ENCODE measurements at regions not wholly inside any gene's neighbourhood (a gene's known extent, or its start where the extent isn't known, plus 50 kb on each side); places are given as distances from the start of the nearest gene placed in this dataset.
A peak's percentile ranks its signal among the peaks of the same experiment; 100 is the strongest.

GRCh38 chr15:85955501-85956391 lies 123.9 kb upstream of the AGBL1 start:
- no peak for TF ChIP-seq MYC (IDR thresholded peaks at IDR 0.05; ENCODE audit: low read depth, low read length)
- no peak for TF ChIP-seq MAX (IDR thresholded peaks at IDR 0.05; ENCODE audit: low read depth, low read length)
- no peak for TF ChIP-seq CTCF (IDR thresholded peaks at IDR 0.05; ENCODE audit: low read depth, low read length)
- TF ChIP-seq POLR2A (IDR thresholded peaks at IDR 0.05; ENCODE audit: extremely low read depth, insufficient read length): no peak
- no peak overlapping the region for H3K4me3 ChIP-seq (ENCODE audit: low read depth, low read length)
- DNase-seq (ENCODE audit: low read depth): no peak

GRCh38 chr15:85956532-85957275 lies 123.0 kb upstream of the AGBL1 start:
- H3K4me3 ChIP-seq (ENCODE audit: low read depth, low read length): no peak overlapping the region
- DNase-seq (ENCODE audit: low read depth): peak; percentile 68
- no peak for TF ChIP-seq MAX (IDR thresholded peaks at IDR 0.05; ENCODE audit: low read depth, low read length)
- TF ChIP-seq POLR2A (IDR thresholded peaks at IDR 0.05; ENCODE audit: extremely low read depth, insufficient read length): no peak

- DNase-seq (ENCODE audit: low read depth): no peak
- no peak overlapping the region for H3K4me3 ChIP-seq (ENCODE audit: low read depth, low read length)
- TF ChIP-seq MYC (IDR thresholded peaks at IDR 0.05; ENCODE audit: low read depth, low read length): no peak
- no peak for TF ChIP-seq CTCF (IDR thresholded peaks at IDR 0.05; ENCODE audit: low read depth, low read length)
- TF ChIP-seq MAX (IDR thresholded peaks at IDR 0.05; ENCODE audit: low read depth, low read length): no peak
- no peak for TF ChIP-seq POLR2A (IDR thresholded peaks at IDR 0.05; ENCODE audit: extremely low read depth, insufficient read length)
Observed at GRCh38 chr15:85959611-85960010, 120.1 kb upstream of the AGBL1 start.

GRCh38 chr15:85960381-85960780 lies 119.3 kb upstream of the AGBL1 start:
- no peak overlapping the region for H3K4me3 ChIP-seq (ENCODE audit: low read depth, low read length)
- TF ChIP-seq MYC (IDR thresholded peaks at IDR 0.05; ENCODE audit: low read depth, low read length) (no peak), CTCF (IDR thresholded peaks at IDR 0.05; ENCODE audit: low read depth, low read length) (no peak), MAX (IDR thresholded peaks at IDR 0.05; ENCODE audit: low read depth, low read length) (no peak), POLR2A (IDR thresholded peaks at IDR 0.05; ENCODE audit: extremely low read depth, insufficient read length) (no peak)
- no peak for DNase-seq (ENCODE audit: low read depth)

GRCh38 chr15:85961821-85962220 lies 117.8 kb upstream of the AGBL1 start:
- no peak for DNase-seq (ENCODE audit: low read depth)
- H3K4me3 ChIP-seq (ENCODE audit: low read depth, low read length): no peak overlapping the region
- TF ChIP-seq MYC (IDR thresholded peaks at IDR 0.05; ENCODE audit: low read depth, low read length) (no peak), MAX (IDR thresholded peaks at IDR 0.05; ENCODE audit: low read depth, low read length) (no peak), POLR2A (IDR thresholded peaks at IDR 0.05; ENCODE audit: extremely low read depth, insufficient read length) (no peak), CTCF (IDR thresholded peaks at IDR 0.05; ENCODE audit: low read depth, low read length) (no peak)
